Ishikawa (cell line): ENCODE measurements at regions not wholly inside any gene's neighbourhood (a gene's known extent, or its start where the extent isn't known, plus 50 kb on each side); places are given as distances from the start of the nearest gene placed in this dataset.

Experiments
- CEBPB ChIP-seq: IDR thresholded peaks from 2 replicates; pipeline ENCODE4 v1.6.1; 2012
- CREB1 ChIP-seq: IDR thresholded peaks from 2 replicates; pipeline ENCODE4 v1.6.1; 2012; ENCODE audit warnings: low read depth
- EGR1 ChIP-seq: IDR thresholded peaks from 2 replicates; pipeline ENCODE4 v1.6.1; 2012
- EP300 ChIP-seq: IDR thresholded peaks from 2 replicates; pipeline ENCODE4 v1.6.1; 2012; ENCODE audit warnings: borderline replicate concordance
- FOXM1 ChIP-seq: IDR thresholded peaks from 2 replicates; pipeline ENCODE4 v1.6.1; 2012; ENCODE audit warnings: low read depth, borderline replicate concordance
- NFIC ChIP-seq: IDR thresholded peaks from 2 replicates; pipeline ENCODE4 v1.6.1; 2012
- RAD21 ChIP-seq: IDR thresholded peaks from 2 replicates; pipeline ENCODE4 v1.6.1; 2012; ENCODE audit warnings: low read depth
- TAF1 ChIP-seq: IDR thresholded peaks from 2 replicates; pipeline ENCODE4 v1.6.1; 2012; ENCODE audit warnings: low read depth, mild to moderate bottlenecking
- TCF12 ChIP-seq: IDR thresholded peaks from 2 replicates; pipeline ENCODE4 v1.6.1; 2012; ENCODE audit warnings: low read depth
- TEAD4 ChIP-seq: IDR thresholded peaks from 2 replicates; pipeline ENCODE4 v1.6.1; 2012
- YY1 ChIP-seq: IDR thresholded peaks from 2 replicates; pipeline ENCODE4 v1.6.1; 2012; ENCODE audit warnings: low read depth
- ZBTB7A ChIP-seq: IDR thresholded peaks from 2 replicates; pipeline ENCODE4 v1.6.1; 2012; ENCODE audit warnings: low read depth
- TF ChIP-seq, protein P1 (sequence below): IDR thresholded peaks from 2 replicates; pipeline ENCODE4 v1.6.1; 2012; ENCODE audit warnings: low read depth, mild to moderate bottlenecking
- TF ChIP-seq, protein P2 (sequence below): IDR thresholded peaks from 2 replicates; pipeline ENCODE4 v1.6.1; 2012
- TF ChIP-seq, protein P3 (sequence below): IDR thresholded peaks from 2 replicates; pipeline ENCODE4 v1.6.1; 2012

DNA sequence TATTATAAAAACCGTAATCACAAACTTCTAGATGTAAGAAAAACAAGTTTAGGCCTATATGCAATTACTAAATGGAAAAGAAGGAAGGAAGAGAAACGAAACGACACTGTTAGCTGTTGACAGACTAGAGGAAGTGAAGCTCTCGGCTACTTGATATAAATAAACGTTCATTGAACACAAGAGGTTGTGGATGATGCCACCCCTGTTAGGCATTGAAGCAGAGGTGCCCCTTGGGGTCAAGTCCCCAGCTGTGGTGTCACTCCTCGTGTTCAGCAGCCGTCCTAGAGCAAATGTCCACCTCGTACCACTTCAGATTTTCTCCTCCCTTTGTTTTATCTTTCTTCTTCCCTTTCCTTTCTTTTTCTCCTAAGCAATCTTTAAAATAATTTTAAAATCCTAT is 146.5 kb upstream of the UBE2E1 start:
- no peak for TF ChIP-seq RAD21
- TF ChIP-seq YY1: no peak
- no peak for TF ChIP-seq FOXM1
- TF ChIP-seq, protein P1, sequence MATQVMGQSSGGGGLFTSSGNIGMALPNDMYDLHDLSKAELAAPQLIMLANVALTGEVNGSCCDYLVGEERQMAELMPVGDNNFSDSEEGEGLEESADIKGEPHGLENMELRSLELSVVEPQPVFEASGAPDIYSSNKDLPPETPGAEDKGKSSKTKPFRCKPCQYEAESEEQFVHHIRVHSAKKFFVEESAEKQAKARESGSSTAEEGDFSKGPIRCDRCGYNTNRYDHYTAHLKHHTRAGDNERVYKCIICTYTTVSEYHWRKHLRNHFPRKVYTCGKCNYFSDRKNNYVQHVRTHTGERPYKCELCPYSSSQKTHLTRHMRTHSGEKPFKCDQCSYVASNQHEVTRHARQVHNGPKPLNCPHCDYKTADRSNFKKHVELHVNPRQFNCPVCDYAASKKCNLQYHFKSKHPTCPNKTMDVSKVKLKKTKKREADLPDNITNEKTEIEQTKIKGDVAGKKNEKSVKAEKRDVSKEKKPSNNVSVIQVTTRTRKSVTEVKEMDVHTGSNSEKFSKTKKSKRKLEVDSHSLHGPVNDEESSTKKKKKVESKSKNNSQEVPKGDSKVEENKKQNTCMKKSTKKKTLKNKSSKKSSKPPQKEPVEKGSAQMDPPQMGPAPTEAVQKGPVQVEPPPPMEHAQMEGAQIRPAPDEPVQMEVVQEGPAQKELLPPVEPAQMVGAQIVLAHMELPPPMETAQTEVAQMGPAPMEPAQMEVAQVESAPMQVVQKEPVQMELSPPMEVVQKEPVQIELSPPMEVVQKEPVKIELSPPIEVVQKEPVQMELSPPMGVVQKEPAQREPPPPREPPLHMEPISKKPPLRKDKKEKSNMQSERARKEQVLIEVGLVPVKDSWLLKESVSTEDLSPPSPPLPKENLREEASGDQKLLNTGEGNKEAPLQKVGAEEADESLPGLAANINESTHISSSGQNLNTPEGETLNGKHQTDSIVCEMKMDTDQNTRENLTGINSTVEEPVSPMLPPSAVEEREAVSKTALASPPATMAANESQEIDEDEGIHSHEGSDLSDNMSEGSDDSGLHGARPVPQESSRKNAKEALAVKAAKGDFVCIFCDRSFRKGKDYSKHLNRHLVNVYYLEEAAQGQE: no peak
- TF ChIP-seq CEBPB: no peak
- TF ChIP-seq, protein P2, sequence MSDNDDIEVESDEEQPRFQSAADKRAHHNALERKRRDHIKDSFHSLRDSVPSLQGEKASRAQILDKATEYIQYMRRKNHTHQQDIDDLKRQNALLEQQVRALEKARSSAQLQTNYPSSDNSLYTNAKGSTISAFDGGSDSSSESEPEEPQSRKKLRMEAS: no peak
- TF ChIP-seq TCF12: no peak
- no peak for TF ChIP-seq ZBTB7A
- TF ChIP-seq TEAD4: no peak
- no peak for TF ChIP-seq NFIC
- no peak for TF ChIP-seq TAF1
- no peak for TF ChIP-seq EGR1
- TF ChIP-seq EP300: no peak
- TF ChIP-seq, protein P3, sequence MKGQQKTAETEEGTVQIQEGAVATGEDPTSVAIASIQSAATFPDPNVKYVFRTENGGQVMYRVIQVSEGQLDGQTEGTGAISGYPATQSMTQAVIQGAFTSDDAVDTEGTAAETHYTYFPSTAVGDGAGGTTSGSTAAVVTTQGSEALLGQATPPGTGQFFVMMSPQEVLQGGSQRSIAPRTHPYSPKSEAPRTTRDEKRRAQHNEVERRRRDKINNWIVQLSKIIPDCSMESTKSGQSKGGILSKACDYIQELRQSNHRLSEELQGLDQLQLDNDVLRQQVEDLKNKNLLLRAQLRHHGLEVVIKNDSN: no peak
- no peak for TF ChIP-seq CREB1

GRCh38 chr3:23659840-23660430 is 145.8 kb upstream of the UBE2E1 start:
- TF ChIP-seq, protein P2: no peak
- TF ChIP-seq EP300 (no peak), ZBTB7A (no peak), FOXM1 (no peak), TCF12 (no peak), YY1 (no peak), RAD21 (no peak), EGR1 (no peak), NFIC (no peak), CREB1 (no peak)

DNA sequence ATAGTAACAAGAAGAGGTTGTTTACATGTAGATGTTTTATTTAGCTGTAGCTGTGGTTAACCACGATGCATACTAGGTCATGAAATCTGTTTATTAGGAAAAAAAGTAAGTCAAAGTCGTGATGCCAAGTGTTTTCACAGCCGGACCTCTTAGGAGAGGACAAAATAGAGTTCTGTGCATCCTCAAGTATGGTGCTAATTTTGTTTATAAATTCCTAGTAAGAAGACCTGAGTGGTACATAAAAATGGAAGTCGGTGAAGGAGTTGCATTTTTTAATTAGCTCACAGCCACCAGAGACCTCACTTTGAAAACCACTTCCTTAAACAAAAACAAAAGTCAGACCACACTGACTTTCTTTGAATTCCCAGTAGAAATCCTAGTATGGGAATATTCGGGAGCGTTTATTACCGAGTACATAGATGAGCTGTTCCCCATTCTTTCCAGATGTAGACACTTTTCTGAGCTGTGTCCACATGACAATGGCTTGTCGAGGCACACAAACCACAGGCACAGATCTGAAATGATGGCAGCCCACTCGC is 143.6 kb upstream of the UBE2E1 start:
- TF ChIP-seq CEBPB: no peak

GRCh38 chr3:23663246-23663645 is 142.5 kb upstream of the UBE2E1 start:
- no peak for TF ChIP-seq RAD21
- TF ChIP-seq, protein P2: no peak
- TF ChIP-seq, protein P1: no peak
- no peak for TF ChIP-seq EGR1
- TF ChIP-seq NFIC: no peak
- no peak for TF ChIP-seq TAF1
- TF ChIP-seq TEAD4: no peak
- TF ChIP-seq CREB1: no peak
- no peak for TF ChIP-seq EP300
- TF ChIP-seq FOXM1: no peak
- TF ChIP-seq CEBPB: no peak
- TF ChIP-seq TCF12: no peak
- TF ChIP-seq, protein P3: no peak
- no peak for TF ChIP-seq ZBTB7A
- no peak for TF ChIP-seq YY1

- no peak for TF ChIP-seq TEAD4
These were observed 142.0 kb upstream of the UBE2E1 start for GRCh38 chr3:23663661-23664186.

DNA sequence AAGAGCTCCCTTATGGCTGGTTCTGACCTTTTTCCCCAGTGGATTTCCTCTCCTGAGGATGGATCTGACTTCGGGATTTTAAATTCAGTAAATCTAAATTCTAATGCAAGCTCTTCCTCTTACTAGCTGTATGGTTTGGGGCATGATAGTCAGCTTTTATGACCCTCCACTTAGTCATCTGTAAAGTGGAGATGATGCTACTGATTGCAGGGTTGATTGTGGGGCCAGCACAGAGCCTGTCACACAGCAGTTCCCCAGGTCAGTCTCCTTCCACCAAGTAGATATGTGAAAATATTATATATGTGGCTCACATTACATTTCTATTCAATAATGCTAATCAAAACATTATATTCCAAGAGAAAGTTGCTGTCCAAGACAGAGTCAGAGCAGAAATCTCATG is 141.3 kb upstream of the UBE2E1 start:
- TF ChIP-seq ZBTB7A (no peak), FOXM1 (no peak), NFIC (no peak), CEBPB (no peak), TCF12 (no peak), TAF1 (no peak), RAD21 (no peak), TEAD4 (no peak), EP300 (no peak), EGR1 (no peak), YY1 (no peak), CREB1 (no peak)
- TF ChIP-seq, protein P1: no peak
- TF ChIP-seq, protein P2: no peak
- TF ChIP-seq, protein P3: no peak
